ENCODE measurements at regions not wholly inside any gene's neighbourhood (a gene's known extent, or its start where the extent isn't known, plus 50 kb on each side); places are given as distances from the start of the nearest gene placed in this dataset.

- TF ChIP-seq EP300 (IDR thresholded peaks at IDR 0.05; ENCODE audit: borderline replicate concordance in 1 of 2, low read depth in 1 of 2, low read length in 1 of 2) (no peak), EZH2phosphoT487 (IDR thresholded peaks at IDR 0.05; ENCODE audit: borderline replicate concordance, low read depth) (no peak), CTCF (IDR thresholded peaks at IDR 0.05) (no peak), CHD2 (IDR thresholded peaks at IDR 0.05; ENCODE audit: low read length, partially characterized antibody) (no peak)
Observed at GRCh38 chr4:120155287-120155686, 88.6 kb upstream of the MAD2L1 start.
